Right lobe of liver (tissue), 4 donors: ENCODE measurements at regions not wholly inside any gene's neighbourhood (a gene's known extent, or its start where the extent isn't known, plus 50 kb on each side); places are given as distances from the start of the nearest gene placed in this dataset.

Source experiments
- POLR2A ChIP-seq: fragments of 450-650 bp; IDR thresholded peaks from one replicate; pipeline ENCODE4 v1.6.1; 2017; ENCODE audit warnings: antibody characterized with exemption, mild to moderate bottlenecking
- TF ChIP-seq, protein P1 (sequence below), 4 donors: fragments of 200-600 bp in 3 of 4; fragments of 450-650 bp in 1 of 4; IDR thresholded peaks; one replicate each; pipeline versions ENCODE4 v1.5.1 to v1.8.0; 2016 to 2022; ENCODE audit warnings: antibody characterized with exemption in 4 of 4, mild to moderate bottlenecking in 2 of 4
- donor health status: DM: no; HTN: no; CAD: no.
- donor health status: DM: no; HTN: no; CAD: no.
- donor health status: DM: no; HTN: yes; CAD: no.

DNA sequence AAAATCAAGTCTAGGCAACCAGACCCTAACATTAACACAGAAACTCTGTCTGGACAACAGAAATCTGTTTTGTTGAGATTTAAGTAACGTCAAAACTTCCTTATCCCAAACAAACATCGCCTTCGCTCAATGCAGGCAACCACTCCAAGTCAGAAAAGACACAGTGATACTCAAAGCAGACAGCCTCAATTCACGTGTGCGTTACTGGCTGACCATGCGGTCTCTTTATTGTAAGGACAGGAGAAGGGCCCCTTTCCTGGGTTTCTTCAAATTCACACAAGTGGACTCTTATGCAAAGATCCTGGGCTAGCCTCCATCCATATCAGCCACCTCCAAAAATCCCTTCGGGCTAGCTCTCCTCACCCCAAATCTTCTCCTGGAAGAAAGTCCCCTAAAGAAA lies 467.7 kb downstream of the SOX9 start:
- TF ChIP-seq, protein P1, sequence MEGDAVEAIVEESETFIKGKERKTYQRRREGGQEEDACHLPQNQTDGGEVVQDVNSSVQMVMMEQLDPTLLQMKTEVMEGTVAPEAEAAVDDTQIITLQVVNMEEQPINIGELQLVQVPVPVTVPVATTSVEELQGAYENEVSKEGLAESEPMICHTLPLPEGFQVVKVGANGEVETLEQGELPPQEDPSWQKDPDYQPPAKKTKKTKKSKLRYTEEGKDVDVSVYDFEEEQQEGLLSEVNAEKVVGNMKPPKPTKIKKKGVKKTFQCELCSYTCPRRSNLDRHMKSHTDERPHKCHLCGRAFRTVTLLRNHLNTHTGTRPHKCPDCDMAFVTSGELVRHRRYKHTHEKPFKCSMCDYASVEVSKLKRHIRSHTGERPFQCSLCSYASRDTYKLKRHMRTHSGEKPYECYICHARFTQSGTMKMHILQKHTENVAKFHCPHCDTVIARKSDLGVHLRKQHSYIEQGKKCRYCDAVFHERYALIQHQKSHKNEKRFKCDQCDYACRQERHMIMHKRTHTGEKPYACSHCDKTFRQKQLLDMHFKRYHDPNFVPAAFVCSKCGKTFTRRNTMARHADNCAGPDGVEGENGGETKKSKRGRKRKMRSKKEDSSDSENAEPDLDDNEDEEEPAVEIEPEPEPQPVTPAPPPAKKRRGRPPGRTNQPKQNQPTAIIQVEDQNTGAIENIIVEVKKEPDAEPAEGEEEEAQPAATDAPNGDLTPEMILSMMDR (IDR thresholded peaks at IDR 0.05), result no peak
- no peak for TF ChIP-seq POLR2A
